HG03460 (cell line): ENCODE measurements at regions not wholly inside any gene's neighbourhood (a gene's known extent, or its start where the extent isn't known, plus 50 kb on each side); places are given as distances from the start of the nearest gene placed in this dataset.
A peak's percentile ranks its signal among the peaks of the same experiment; 100 is the strongest.
"Not testable (repeated sequence)": the region's sequence is repeated elsewhere in the genome, so short reads cannot be mapped to it uniquely, and the experiment has no call there.

Experiments used
- ATAC-seq: cut with Tn5 transposase; IDR thresholded peaks from one replicate; pipeline ENCODE4 v1.9.1; 2021; ENCODE audit not compliant: unreplicated experiment

DNA sequence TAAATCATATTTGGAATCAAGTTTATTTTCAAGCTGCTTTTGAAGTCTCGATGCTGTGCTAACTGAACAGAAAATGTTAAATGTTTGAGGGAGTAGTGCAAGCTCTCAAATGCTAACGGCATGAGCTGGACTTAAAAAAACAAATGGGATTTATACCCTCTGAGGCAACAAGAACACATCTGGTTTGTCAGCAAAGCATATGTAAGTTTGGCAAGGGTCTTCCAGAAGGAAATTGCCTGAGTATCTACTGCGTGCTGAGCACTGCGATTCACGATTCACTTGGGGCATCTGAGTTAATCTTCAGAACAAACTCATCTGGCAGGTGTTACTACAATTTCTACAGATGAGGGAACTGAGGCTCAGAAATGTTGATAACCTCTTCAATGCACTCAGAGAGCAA, 98.4 kb upstream of the C9orf72 start:
- ATAC-seq = no peak

GRCh38 chr9:27672718-27673117, 99.4 kb upstream of the C9orf72 start:
- ATAC-seq = no peak

DNA sequence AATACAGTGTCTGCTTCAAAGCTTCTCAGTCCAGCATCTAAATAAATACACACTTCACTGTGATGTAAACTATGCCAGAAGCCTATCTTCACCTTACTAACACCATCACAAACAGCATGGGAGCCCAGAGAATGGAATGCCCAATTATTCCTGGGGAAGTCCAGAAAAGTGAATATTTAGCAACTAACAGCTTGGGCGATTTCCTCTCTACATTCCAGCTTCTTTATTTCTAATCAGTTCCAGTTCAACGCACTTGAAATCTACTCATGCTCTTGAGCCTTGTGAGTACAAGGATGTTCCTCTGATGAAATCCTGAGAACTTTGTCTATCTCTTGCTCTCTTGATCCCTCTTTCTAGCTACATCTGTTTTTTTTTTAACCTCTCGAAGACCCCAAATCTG, 100.4 kb upstream of the C9orf72 start:
- no peak for ATAC-seq

DNA sequence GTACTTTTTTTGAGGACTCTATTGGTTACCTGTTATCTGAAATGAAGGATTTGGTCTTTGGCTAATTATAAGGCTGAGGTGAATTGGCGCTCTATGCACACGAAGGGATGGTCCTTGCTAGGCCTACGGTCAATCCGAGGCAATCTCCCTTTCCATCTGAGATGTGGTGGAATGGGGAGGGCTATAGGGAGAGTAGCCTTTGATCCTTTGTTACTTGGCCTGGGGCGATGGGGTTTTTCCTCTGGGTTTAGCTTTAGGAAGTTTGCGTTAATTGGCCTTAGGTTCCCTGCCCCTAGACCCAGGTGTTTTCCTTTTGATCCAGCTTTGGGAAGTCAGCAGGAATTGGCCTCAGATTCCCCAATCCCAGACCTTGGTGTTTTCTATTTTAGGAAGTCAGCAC, 102.1 kb upstream of the C9orf72 start:
- ATAC-seq = no peak

GRCh38 chr9:27676827-27677226, 103.5 kb upstream of the C9orf72 start:
- no peak for ATAC-seq

DNA sequence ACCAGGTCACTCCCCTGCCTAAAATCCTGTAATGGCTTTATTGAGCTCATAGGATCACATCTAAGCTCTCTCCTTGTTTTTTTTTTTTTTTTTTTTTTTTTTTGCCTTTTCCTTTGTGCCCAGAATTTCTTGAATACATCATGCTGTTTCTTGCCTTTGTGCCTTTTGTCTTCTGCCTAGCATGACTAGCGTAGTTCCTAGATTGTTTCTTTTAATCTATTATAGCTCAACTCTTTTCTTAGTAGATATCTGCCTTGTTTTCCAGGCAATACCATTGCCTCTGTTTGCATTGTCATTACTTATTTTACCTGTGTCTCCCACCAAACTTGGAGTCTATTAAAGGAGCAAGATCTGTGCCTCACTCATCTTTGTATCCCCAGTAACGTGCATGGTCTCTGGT, 106.1 kb upstream of the C9orf72 start:
- ATAC-seq = no peak

DNA sequence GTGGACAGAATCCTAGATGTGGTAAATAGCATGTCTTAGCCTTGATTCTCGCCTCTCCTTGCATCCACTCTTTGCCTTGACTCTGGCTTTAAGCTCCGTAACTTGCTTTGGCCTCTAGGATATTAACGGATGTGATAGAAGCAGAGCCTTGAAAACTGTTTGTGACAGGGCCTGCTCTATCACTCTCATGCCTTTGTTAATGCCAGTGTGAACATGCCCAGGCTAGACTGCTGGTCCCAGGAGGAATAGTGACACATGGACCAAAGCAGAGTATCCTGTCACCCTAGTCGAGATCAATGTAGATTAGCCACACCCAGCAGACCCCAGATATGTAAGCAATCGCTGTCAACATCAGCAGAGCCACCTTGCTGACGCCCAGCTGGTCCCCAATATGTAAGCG, 109.9 kb upstream of the C9orf72 start:
- no peak for ATAC-seq

- ATAC-seq = no peak
These were observed 115.7 kb upstream of the C9orf72 start for GRCh38 chr9:27688954-27689353.

- ATAC-seq = not testable (repeated sequence)
These were observed 117.5 kb upstream of the C9orf72 start for GRCh38 chr9:27690816-27691215.

- no peak for ATAC-seq
These were observed 126.3 kb upstream of the C9orf72 start for GRCh38 chr9:27699621-27700020.

DNA sequence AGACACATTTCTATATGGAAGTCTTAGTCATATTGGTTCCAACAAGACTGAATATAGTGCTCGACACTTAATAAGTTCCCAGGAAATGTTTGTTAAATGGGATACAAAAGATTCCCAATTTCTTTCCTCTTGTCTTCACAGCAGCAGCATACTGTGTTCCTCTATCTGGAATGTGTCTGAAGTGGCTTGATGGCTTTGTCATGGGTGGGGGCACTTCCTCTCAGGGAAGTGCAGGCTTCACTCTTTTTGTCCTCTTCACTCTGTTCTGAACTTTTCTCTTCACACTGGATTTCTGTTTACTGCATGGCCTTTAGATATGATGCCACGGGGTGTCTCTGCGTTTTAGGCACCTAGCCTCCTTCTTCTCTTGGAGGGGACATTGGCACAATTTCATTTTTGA, 127.7 kb upstream of the C9orf72 start:
- no peak for ATAC-seq

DNA sequence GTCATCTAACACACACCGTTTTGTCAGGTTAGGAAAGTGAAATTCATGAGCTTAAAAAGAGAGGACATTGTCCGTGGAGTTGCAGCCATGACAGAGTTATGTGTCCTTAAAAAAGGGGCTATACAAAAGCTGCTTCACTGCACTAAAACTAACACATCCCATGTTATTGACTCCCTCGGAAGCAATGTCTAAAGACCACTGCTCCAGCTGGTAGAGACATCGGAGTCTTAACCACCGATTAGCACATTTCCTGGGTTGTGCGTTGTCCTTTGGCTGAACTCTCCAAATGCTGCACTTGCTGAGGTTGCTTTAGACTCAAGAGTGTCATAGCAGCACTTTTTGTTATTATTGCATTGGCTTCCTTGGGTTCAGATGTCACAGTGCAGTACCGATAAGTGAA, 128.3 kb upstream of the C9orf72 start:
- ATAC-seq = no peak

- no peak for ATAC-seq
These were observed 130.1 kb upstream of the C9orf72 start for GRCh38 chr9:27703216-27703980.

DNA sequence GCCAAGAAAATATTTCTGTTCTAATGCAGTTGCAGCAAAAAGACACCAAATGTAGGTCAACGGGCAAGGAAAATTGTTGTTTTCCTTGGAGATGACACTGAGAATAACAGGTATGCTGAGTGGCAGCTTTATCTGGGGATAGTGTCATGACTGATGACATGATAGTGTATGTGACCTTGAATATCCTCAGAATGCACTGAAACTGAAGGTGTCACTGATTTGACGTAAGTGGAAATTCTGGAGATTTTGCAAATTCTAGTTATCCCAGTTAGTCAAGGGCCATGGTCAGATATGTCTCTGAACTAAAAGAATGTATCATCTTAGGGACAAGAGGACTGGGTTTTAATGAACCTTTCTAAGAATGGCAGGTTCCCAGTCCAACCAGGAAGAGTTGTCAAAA, 138.0 kb upstream of the C9orf72 start:
- no peak for ATAC-seq

GRCh38 chr9:27712806-27713205, 139.5 kb upstream of the C9orf72 start:
- no peak for ATAC-seq

- ATAC-seq = no peak
These were observed 141.1 kb upstream of the C9orf72 start for GRCh38 chr9:27714388-27714787.

- ATAC-seq = no peak
These were observed 142.4 kb upstream of the C9orf72 start for GRCh38 chr9:27715651-27716050.

DNA sequence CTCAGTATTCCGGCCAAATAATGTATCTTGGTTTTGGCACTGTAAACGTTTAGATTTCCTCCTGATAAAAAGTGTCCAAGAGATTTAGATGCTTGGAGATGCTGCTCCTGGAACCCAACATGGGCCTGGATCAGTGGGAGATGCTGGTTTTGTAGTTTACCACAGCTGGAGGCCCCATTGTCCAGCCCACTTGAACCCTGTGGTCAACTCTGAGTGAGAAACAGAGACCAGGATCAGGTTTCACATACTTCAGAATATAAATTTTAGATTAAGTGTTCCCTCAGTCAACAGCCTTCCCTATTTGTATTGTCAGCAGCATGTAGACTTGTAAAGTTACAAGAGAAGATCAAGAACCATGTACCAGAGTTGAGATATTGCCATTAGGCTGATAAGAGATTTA, 144.7 kb upstream of the C9orf72 start:
- no peak for ATAC-seq

DNA sequence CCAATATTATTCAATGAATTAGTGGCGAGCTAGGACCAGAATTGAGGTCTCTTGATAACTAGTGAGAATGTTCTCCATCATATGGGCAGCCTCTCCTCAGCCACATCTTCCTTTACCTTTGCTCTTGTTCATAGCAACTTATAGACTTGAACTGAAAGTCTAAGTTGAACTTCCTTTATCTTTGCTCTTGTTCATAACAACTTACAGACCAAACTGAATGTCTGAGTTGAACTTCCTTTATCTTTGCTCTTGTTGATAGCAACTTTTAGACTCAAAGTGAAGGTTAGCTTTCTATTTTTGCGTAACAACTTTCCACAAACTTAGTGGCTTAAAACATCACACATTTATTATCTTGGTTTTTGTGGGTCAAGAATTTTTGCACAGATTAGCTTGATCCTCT, 146.4 kb upstream of the C9orf72 start:
- no peak for ATAC-seq

GRCh38 chr9:27722866-27723265, 149.6 kb upstream of the C9orf72 start:
- ATAC-seq = no peak

- peak; percentile 80 for ATAC-seq
These were observed 153.2 kb upstream of the C9orf72 start for GRCh38 chr9:27726244-27727081.

GRCh38 chr9:27732494-27732893, 159.2 kb upstream of the C9orf72 start:
- no peak for ATAC-seq
